Transverse colon (tissue), 4 donors: ENCODE measurements at regions not wholly inside any gene's neighbourhood (a gene's known extent, or its start where the extent isn't known, plus 50 kb on each side); places are given as distances from the start of the nearest gene placed in this dataset.

Experiments used
- CTCF ChIP-seq, 5 experiments: fragments of 200-600 bp in 3 of 5; fragments of 450-650 bp in 2 of 5; sonication (generic) in 3 of 5; IDR thresholded peaks; 1 replicate in 2 of 5; 2 replicates in 3 of 5; pipeline ENCODE4 v1.5.1; 2016 to 2017; ENCODE audit warnings: antibody characterized with exemption in 5 of 5, inconsistent platforms in 3 of 5, mild to moderate bottlenecking in 2 of 5, moderate library complexity in 1 of 5
- EP300 ChIP-seq: sonication (generic); formaldehyde crosslinking; IDR thresholded peaks from one replicate; pipeline ENCODE4 v1.6.1; 2017; ENCODE audit warnings: antibody characterized with exemption, low read depth
- POLR2A ChIP-seq: fragments of 450-650 bp; IDR thresholded peaks from one replicate; pipeline ENCODE4 v1.6.1; 2016; ENCODE audit warnings: antibody characterized with exemption, mild to moderate bottlenecking, moderate library complexity
- POLR2AphosphoS5 ChIP-seq, 3 donors: sonication (generic); formaldehyde crosslinking; IDR thresholded peaks; one replicate each; pipeline ENCODE4 v1.6.1; 2016; ENCODE audit warnings: antibody characterized with exemption in 3 of 3

GRCh38 chr4:60326735-60327134 is 873.4 kb upstream of the ADGRL3 start:
- no peak for TF ChIP-seq POLR2AphosphoS5 (IDR thresholded peaks at IDR 0.05)
- no peak for TF ChIP-seq CTCF (IDR thresholded peaks at IDR 0.05)
- TF ChIP-seq EP300, result no peak
- TF ChIP-seq POLR2A, result no peak
